ENCODE measurements at regions not wholly inside any gene's neighbourhood (a gene's known extent, or its start where the extent isn't known, plus 50 kb on each side); places are given as distances from the start of the nearest gene placed in this dataset.

DNA sequence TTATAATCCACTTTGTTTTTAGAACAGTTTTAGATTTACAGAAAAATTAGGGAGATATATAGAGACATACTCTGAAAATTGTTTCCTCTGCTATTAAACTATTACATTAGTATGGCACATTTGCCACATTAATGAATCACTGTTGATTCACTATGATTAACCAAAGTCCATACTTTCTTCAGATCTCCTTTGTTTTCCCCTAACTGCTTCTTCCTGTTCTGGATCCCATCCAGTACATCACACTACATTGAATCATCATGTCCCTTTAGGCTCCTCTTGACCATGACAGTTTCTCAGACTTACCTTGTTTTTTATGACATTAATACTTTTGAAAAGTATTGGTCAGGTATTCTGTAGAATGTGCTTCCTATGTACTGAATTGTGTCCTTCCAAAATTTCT, 109.2 kb upstream of the EDNRA start:
- in situ Hi-C loops (cut with MboI), result no loop called here
- no peak overlapping the region for H3K27ac ChIP-seq (ENCODE audit: extremely low read depth, low read depth, low read length)

More for the DNA sequence above, 109.2 kb upstream of the EDNRA start:
- POLR2A ChIA-PET, result no interaction called here
- Histone ChIP-seq H3K9me1 (ENCODE audit: control insufficient read depth, insufficient read depth, low read length) (no peaks in the 10 kb centered on the region), H3K27me3 (ENCODE audit: control insufficient read depth in 2 of 2, insufficient read depth in 2 of 2, low read length in 2 of 2) (no peaks in the 10 kb centered on the region), H2AFZ (ENCODE audit: low read depth, low read length) (no peak overlapping the region), H3K36me3 (ENCODE audit: control insufficient read depth, insufficient read depth, low read length) (no peaks in the 10 kb centered on the region), H3K9me3 (replicated peaks; ENCODE audit: control insufficient read depth, insufficient read depth, low read depth, low read length) (no peaks in the 10 kb centered on the region), H3K4me3 (no peak overlapping the region), H3K79me2 (ENCODE audit: control insufficient read depth, insufficient read depth, low read length) (no peaks in the 10 kb centered on the region), H3K4me1 (replicated peaks in 1 of 2; ENCODE audit: control insufficient read depth in 2 of 2, insufficient read depth in 2 of 2, low read length in 2 of 2) (no peaks in the 10 kb centered on the region), H3K4me2 (ENCODE audit: insufficient read depth, low read length) (no peak overlapping the region), H3K9ac (ENCODE audit: insufficient read depth in 1 of 2, low read depth in 2 of 2, low read length in 2 of 2) (no peak overlapping the region), H4K20me1 (replicated peaks; ENCODE audit: control insufficient read depth, insufficient read depth, low read length) (no peaks in the 10 kb centered on the region)
- CTCF ChIA-PET (ENCODE audit: low intra/inter-chr PET ratio), result no interaction called here
- DNase-seq (ENCODE audit: extremely low read depth in 1 of 4, low spot score in 3 of 4), result no peak
- no TSS peak for BruUV-seq (replicated peaks)
- ATAC-seq, result no peak
- FAIRE-seq, result no peak
- TF ChIP-seq, protein P1, sequence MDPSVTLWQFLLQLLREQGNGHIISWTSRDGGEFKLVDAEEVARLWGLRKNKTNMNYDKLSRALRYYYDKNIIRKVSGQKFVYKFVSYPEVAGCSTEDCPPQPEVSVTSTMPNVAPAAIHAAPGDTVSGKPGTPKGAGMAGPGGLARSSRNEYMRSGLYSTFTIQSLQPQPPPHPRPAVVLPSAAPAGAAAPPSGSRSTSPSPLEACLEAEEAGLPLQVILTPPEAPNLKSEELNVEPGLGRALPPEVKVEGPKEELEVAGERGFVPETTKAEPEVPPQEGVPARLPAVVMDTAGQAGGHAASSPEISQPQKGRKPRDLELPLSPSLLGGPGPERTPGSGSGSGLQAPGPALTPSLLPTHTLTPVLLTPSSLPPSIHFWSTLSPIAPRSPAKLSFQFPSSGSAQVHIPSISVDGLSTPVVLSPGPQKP (CRISPR knock-in tag; IDR thresholded peaks at IDR 0.05), result no peak
- TF ChIP-seq TCFL5 (CRISPR knock-in tag; conservative IDR thresholded peaks at IDR 0.05) (no peak), POLR2AphosphoS5 (IDR thresholded peaks at IDR 0.05; ENCODE audit: control insufficient read depth, insufficient read depth, low read depth, low read length) (no peak), ZKSCAN8 (CRISPR knock-in tag; IDR thresholded peaks at IDR 0.05) (no peak), NCOA2 (IDR thresholded peaks at IDR 0.05; ENCODE audit: partially characterized antibody in 2 of 2) (no peak), RAD21 (CRISPR knock-in tag; conservative IDR thresholded peaks at IDR 0.05 in 1 of 2, IDR thresholded peaks at IDR 0.05 in 1 of 2) (no peak), SLC30A9 (CRISPR knock-in tag; IDR thresholded peaks at IDR 0.05) (no peak), NONO (IDR thresholded peaks at IDR 0.05; ENCODE audit: low read depth in 2 of 2, low read length in 1 of 2) (no peak), SMARCE1 (IDR thresholded peaks at IDR 0.05) (no peak), HNRNPH1 (optimal IDR thresholded peaks at IDR 0.05; ENCODE audit: low read depth, low read length) (no peak), FOXK2 (conservative IDR thresholded peaks at IDR 0.05 in 1 of 2, IDR thresholded peaks at IDR 0.05 in 1 of 2; ENCODE audit: low read depth in 2 of 2) (no peak), TAL1 (IDR thresholded peaks at IDR 0.05) (no peak), ETV6 (IDR thresholded peaks at IDR 0.05; ENCODE audit: borderline replicate concordance in 1 of 2, low read depth in 2 of 2, low read length in 1 of 2) (no peak), ETV6 (CRISPR knock-in tag; IDR thresholded peaks at IDR 0.05; ENCODE audit: borderline replicate concordance) (no peak), BMI1 (IDR thresholded peaks at IDR 0.05; ENCODE audit: low read length) (no peak)
- TF ChIP-seq, protein P2, sequence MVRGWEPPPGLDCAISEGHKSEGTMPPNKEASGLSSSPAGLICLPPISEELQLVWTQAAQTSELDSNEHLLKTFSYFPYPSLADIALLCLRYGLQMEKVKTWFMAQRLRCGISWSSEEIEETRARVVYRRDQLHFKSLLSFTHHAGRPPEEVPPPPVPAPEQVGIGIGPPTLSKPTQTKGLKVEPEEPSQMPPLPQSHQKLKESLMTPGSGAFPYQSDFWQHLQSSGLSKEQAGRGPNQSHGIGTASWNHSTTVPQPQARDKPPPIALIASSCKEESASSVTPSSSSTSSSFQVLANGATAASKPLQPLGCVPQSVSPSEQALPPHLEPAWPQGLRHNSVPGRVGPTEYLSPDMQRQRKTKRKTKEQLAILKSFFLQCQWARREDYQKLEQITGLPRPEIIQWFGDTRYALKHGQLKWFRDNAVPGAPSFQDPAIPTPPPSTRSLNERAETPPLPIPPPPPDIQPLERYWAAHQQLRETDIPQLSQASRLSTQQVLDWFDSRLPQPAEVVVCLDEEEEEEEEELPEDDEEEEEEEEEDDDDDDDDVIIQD (CRISPR knock-in tag; IDR thresholded peaks at IDR 0.05), result no peak
- intact Hi-C loops (cut with micrococcal nuclease), result no loop called here
